Stomach (tissue), 4 donors: ENCODE measurements at regions not wholly inside any gene's neighbourhood (a gene's known extent, or its start where the extent isn't known, plus 50 kb on each side); places are given as distances from the start of the nearest gene placed in this dataset.

Source experiments
- EP300 ChIP-seq: sonication (generic); formaldehyde crosslinking; IDR thresholded peaks from one replicate; pipeline ENCODE4 v1.6.1; 2017; ENCODE audit warnings: antibody characterized with exemption
- TF ChIP-seq, protein P1 (sequence below), 7 experiments: fragments of 450-650 bp in 4 of 7; fragments of 200-600 bp in 3 of 7; sonication (generic) in 3 of 7; IDR thresholded peaks; one replicate each; pipeline ENCODE4 v1.5.1; 2016 to 2019; ENCODE audit warnings: antibody characterized with exemption in 7 of 7, control low read depth in 2 of 7, mild to moderate bottlenecking in 1 of 7

DNA sequence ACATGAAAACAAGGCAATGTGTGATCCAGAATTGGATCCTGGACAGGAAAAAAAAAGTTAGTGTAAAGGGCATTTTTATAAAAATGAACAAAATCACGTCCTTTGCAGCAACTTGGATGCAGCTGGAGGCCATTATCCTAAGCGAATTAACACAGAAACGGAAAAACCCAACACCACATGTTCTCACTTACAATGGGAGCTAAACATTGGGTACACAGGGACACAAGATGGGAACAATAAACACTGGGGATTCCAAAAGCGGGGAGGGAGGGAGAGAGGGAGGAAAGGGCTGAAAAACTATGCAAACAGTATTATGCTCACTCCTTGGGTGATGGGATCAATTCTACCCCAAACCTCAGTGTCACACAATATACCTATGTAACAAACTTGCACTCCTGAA, 91.4 kb upstream of the BTBD3 start:
- TF ChIP-seq, protein P1, sequence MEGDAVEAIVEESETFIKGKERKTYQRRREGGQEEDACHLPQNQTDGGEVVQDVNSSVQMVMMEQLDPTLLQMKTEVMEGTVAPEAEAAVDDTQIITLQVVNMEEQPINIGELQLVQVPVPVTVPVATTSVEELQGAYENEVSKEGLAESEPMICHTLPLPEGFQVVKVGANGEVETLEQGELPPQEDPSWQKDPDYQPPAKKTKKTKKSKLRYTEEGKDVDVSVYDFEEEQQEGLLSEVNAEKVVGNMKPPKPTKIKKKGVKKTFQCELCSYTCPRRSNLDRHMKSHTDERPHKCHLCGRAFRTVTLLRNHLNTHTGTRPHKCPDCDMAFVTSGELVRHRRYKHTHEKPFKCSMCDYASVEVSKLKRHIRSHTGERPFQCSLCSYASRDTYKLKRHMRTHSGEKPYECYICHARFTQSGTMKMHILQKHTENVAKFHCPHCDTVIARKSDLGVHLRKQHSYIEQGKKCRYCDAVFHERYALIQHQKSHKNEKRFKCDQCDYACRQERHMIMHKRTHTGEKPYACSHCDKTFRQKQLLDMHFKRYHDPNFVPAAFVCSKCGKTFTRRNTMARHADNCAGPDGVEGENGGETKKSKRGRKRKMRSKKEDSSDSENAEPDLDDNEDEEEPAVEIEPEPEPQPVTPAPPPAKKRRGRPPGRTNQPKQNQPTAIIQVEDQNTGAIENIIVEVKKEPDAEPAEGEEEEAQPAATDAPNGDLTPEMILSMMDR (IDR thresholded peaks at IDR 0.05) = no peak
- TF ChIP-seq EP300 = no peak
